SK-N-SH (cell line): ENCODE measurements at regions not wholly inside any gene's neighbourhood (a gene's known extent, or its start where the extent isn't known, plus 50 kb on each side); places are given as distances from the start of the nearest gene placed in this dataset.

ENCODE experiments used
- CTCF ChIA-PET: fragments of 300-600, 350-600 bp; formaldehyde crosslinking; extraction: SDS; loops from one replicate; lab custom pipeline; 2021; lab: Yijun Ruan, JAX
- POLR2A ChIA-PET: fragments of 350-600 bp; sonication (Branson Sonifier 250); formaldehyde crosslinking; extraction: SDS; loops from one replicate; lab custom pipeline; 2020; ENCODE audit warnings: antibody characterized with exemption, inconsistent platforms; lab: Yijun Ruan, JAX
- DNase-seq: peaks from one replicate; pipeline ENCODE4 v3.0.0; 2012
- H2AFZ ChIP-seq: fragments of 200-600 bp; sonication (generic); 2 replicates; pipeline ENCODE4 v1.8.1; 2016; ENCODE audit warnings: antibody characterized with exemption, mild to moderate bottlenecking, low read depth
- H3F3A ChIP-seq: fragments of 200-600 bp; sonication (generic); replicated peaks from 2 replicates; pipeline ENCODE3; 2016; ENCODE audit warnings: antibody characterized with exemption, mild to moderate bottlenecking; ENCODE audit not compliant: insufficient read depth
- H3K27ac ChIP-seq, 2 experiments: fragments of 200-500 bp in 1 of 2; fragments of 200-600 bp in 1 of 2; sonication (Bioruptor generic) in 1 of 2; sonication (generic), shearing (Covaris generic) in 1 of 2; 2 replicates each; pipeline versions ENCODE4 v1.5.1 to v1.6.1; 2014 to 2016; ENCODE audit warnings: low read depth in 2 of 2, inconsistent platforms in 1 of 2, low read length in 1 of 2, mild to moderate bottlenecking in 1 of 2, mixed read lengths in 1 of 2
- H3K27me3 ChIP-seq: fragments of 200-600 bp; sonication (generic), shearing (Covaris generic); 2 replicates; pipeline ENCODE4 v1.6.1; 2016; ENCODE audit warnings: mixed run types; ENCODE audit not compliant: insufficient read depth
- H3K36me3 ChIP-seq, 2 experiments: fragments of 200-500 bp in 1 of 2; fragments of 200-600 bp in 1 of 2; sonication (Bioruptor generic) in 1 of 2; sonication (generic) in 1 of 2; replicated peaks in 1 of 2; 2 replicates each; pipeline versions ENCODE3 to v1.5.1; 2014 to 2016; ENCODE audit warnings: low read length in 1 of 2, mild to moderate bottlenecking in 1 of 2; ENCODE audit not compliant: insufficient read depth in 2 of 2, control insufficient read depth in 1 of 2
- H3K4me1 ChIP-seq, 2 experiments: fragments of 200-500 bp in 1 of 2; fragments of 200-600 bp in 1 of 2; sonication (Bioruptor generic) in 1 of 2; sonication (generic), shearing (Covaris generic) in 1 of 2; 2 replicates each; pipeline versions ENCODE4 v1.5.1 to v1.6.1; 2014 to 2016; ENCODE audit warnings: low read depth in 1 of 2, low read length in 1 of 2, mixed run types in 1 of 2; ENCODE audit not compliant: insufficient read depth in 2 of 2, control insufficient read depth in 1 of 2
- H3K4me2 ChIP-seq: fragments of 200-600 bp; sonication (generic), shearing (Covaris generic); 2 replicates; pipeline ENCODE4 v1.6.1; 2017; ENCODE audit warnings: mixed run types
- H3K4me3 ChIP-seq, 2 experiments: fragments of 200-500 bp in 1 of 2; fragments of 200-600 bp in 1 of 2; sonication (Bioruptor generic) in 1 of 2; sonication (generic), shearing (Covaris generic) in 1 of 2; 2 replicates each; pipeline versions ENCODE4 v1.5.1 to v1.8.1; 2014 to 2016; ENCODE audit warnings: low read depth in 2 of 2, inconsistent platforms in 1 of 2, low read length in 1 of 2, mild to moderate bottlenecking in 1 of 2, mixed read lengths in 1 of 2, moderate library complexity in 1 of 2
- H3K79me2 ChIP-seq: fragments of 200-600 bp; sonication (generic); 2 replicates; pipeline ENCODE4 v1.8.1; 2017; ENCODE audit warnings: mild to moderate bottlenecking; ENCODE audit not compliant: insufficient read depth
- H3K9ac ChIP-seq: fragments of 200-600 bp; sonication (generic); 2 replicates; pipeline ENCODE4 v1.6.1; 2017; ENCODE audit warnings: mixed run types
- H3K9me2 ChIP-seq: fragments of 200-600 bp; sonication (generic); 2 replicates; pipeline ENCODE4 v1.6.1; 2017; ENCODE audit warnings: mixed run types
- H3K9me3 ChIP-seq: fragments of 200-600 bp; sonication (generic); 2 replicates; pipeline ENCODE4 v1.6.1; 2017; ENCODE audit warnings: mixed run types, mild to moderate bottlenecking, moderate library complexity
- H4K20me1 ChIP-seq: fragments of 200-600 bp; sonication (generic); 2 replicates; pipeline ENCODE4 v1.6.1; 2017; ENCODE audit warnings: mild to moderate bottlenecking, mixed run types; ENCODE audit not compliant: insufficient read depth
- CHD2 ChIP-seq: fragments of 150-350 bp; IDR thresholded peaks from 2 replicates; pipeline ENCODE4 v1.6.1; 2018; ENCODE audit warnings: low read length; ENCODE audit not compliant: partially characterized antibody
- ELF1 ChIP-seq: IDR thresholded peaks from 2 replicates; pipeline ENCODE4 v1.4.0; 2012
- EP300 ChIP-seq, 2 experiments: IDR thresholded peaks; 2 replicates each; pipeline versions ENCODE4 v1.4.0 to v1.6.1; 2012; ENCODE audit warnings: borderline replicate concordance in 1 of 2, low read depth in 1 of 2, low read length in 1 of 2
- EZH2phosphoT487 ChIP-seq: fragments of 200-600 bp; sonication (generic); IDR thresholded peaks from 2 replicates; pipeline ENCODE4 v1.6.1; 2017; ENCODE audit warnings: low read depth, mixed run types, mild to moderate bottlenecking, antibody characterized with exemption, moderate library complexity, borderline replicate concordance
- FOSL2 ChIP-seq: IDR thresholded peaks from 2 replicates; pipeline ENCODE4 v1.4.0; 2012; ENCODE audit warnings: low read depth, mild to moderate bottlenecking, moderate library complexity, borderline replicate concordance
- FOXM1 ChIP-seq: IDR thresholded peaks from 2 replicates; pipeline ENCODE4 v1.4.0; 2012; ENCODE audit warnings: low read depth, mild to moderate bottlenecking
- GATA2 ChIP-seq: sonication (generic); formaldehyde crosslinking; IDR thresholded peaks from 2 replicates; pipeline ENCODE4 v1.5.0; 2020; ENCODE audit warnings: mild to moderate bottlenecking, missing genetic modification reagents
- POLR2AphosphoS5 ChIP-seq: IDR thresholded peaks from 2 replicates; pipeline ENCODE4 v1.6.1; 2012; ENCODE audit warnings: low read depth, low read length
- RCOR1 ChIP-seq: fragments of 150-350 bp; IDR thresholded peaks from 2 replicates; pipeline ENCODE4 v1.6.1; 2017; ENCODE audit warnings: antibody characterized with exemption, low read length
- RFX5 ChIP-seq: IDR thresholded peaks from 2 replicates; pipeline ENCODE4 v1.6.1; 2012; ENCODE audit warnings: mild to moderate bottlenecking, improper control_type of control experiment, low read length
- RXRA ChIP-seq: IDR thresholded peaks from 2 replicates; pipeline ENCODE4 v1.4.0; 2012; ENCODE audit warnings: low read depth, mild to moderate bottlenecking, borderline replicate concordance
- SIN3A ChIP-seq: IDR thresholded peaks from 2 replicates; pipeline ENCODE4 v1.6.1; 2012; ENCODE audit warnings: low read depth, mild to moderate bottlenecking, low read length, moderate library complexity, borderline replicate concordance
- TCF12 ChIP-seq: IDR thresholded peaks from 2 replicates; pipeline ENCODE4 v1.4.0; 2012
- TEAD4 ChIP-seq: IDR thresholded peaks from 2 replicates; pipeline ENCODE4 v1.4.0; 2012; ENCODE audit warnings: mild to moderate bottlenecking, borderline replicate concordance; ENCODE audit not compliant: insufficient read depth
- YY1 ChIP-seq: IDR thresholded peaks from 2 replicates; pipeline ENCODE4 v1.4.0; 2012; ENCODE audit warnings: low read depth, mild to moderate bottlenecking
- WGBS: methylation state at CpG from one replicate; pipeline ENCODE4 v1.1.6; 2017; ENCODE audit warnings: low lambda C conversion rate; 5-methylcytosine and 5-hydroxymethylcytosine counted together
- TF ChIP-seq, protein P1 (sequence below): IDR thresholded peaks from 2 replicates; pipeline ENCODE4 v1.4.0; 2012; ENCODE audit warnings: low read depth, borderline replicate concordance
- TF ChIP-seq, protein P2 (sequence below): fragments of 200-600 bp; sonication (generic); IDR thresholded peaks from 2 replicates; pipeline ENCODE4 v1.6.1; 2017; ENCODE audit warnings: antibody characterized with exemption, mild to moderate bottlenecking, moderate library complexity
- TF ChIP-seq, protein P3 (sequence below): IDR thresholded peaks from 2 replicates; pipeline ENCODE4 v1.4.0; 2012; ENCODE audit warnings: low read depth, borderline replicate concordance

DNA sequence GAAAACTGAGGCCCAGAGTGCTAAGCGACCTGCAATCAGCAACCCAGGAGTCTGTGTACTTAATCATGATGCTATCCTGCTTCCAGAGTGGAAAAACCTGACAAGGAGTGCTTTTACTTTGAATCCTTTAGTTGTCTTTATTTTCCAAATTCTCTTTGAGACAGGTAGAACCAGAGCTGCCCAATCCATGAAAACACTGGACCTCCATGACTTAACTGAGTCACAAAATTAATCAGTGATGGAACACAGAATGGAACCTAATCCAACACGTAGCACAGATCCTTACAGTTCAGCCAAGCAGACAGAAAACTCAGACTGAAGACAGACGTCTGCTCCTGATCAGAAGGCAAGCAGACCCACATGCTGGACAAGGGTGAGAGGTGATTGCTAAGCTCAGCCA is 175.6 kb downstream of the BCL11A start:
- no peak for DNase-seq
- Histone ChIP-seq H3K79me2 (no peaks in the 10 kb centered on the region), H3K4me3 (no peak overlapping the region), H3K36me3 (no peaks in the 10 kb centered on the region), H3K4me2 (no peak overlapping the region), H3K27ac (no peak overlapping the region), H2AFZ (no peak overlapping the region), H3K9me3 (no peaks in the 10 kb centered on the region), H3K27me3 (no peaks in the 10 kb centered on the region; the same call in 1 of the 2 replicates), H3K9me2 (no peaks in the 10 kb centered on the region), H3K9ac (no peak overlapping the region), H4K20me1 (no peaks in the 10 kb centered on the region), H3K4me1 (no peaks in the 10 kb centered on the region), H3F3A (no peaks in the 10 kb centered on the region)
- ChIA-PET POLR2A (no interaction called here), CTCF (no interaction called here)
- TF ChIP-seq SIN3A (no peak), GATA2 (CRISPR knock-in tag) (no peak), RXRA (no peak), POLR2AphosphoS5 (no peak), EZH2phosphoT487 (no peak), CHD2 (no peak), ELF1 (no peak), YY1 (no peak), RCOR1 (no peak), TEAD4 (no peak), RFX5 (no peak), FOXM1 (no peak), EP300 (IDR thresholded peaks at IDR 0.05; ENCODE audit: borderline replicate concordance in 1 of 2, low read depth in 1 of 2, low read length in 1 of 2) (no peak), FOSL2 (no peak), TCF12 (no peak)
- TF ChIP-seq, protein P1, sequence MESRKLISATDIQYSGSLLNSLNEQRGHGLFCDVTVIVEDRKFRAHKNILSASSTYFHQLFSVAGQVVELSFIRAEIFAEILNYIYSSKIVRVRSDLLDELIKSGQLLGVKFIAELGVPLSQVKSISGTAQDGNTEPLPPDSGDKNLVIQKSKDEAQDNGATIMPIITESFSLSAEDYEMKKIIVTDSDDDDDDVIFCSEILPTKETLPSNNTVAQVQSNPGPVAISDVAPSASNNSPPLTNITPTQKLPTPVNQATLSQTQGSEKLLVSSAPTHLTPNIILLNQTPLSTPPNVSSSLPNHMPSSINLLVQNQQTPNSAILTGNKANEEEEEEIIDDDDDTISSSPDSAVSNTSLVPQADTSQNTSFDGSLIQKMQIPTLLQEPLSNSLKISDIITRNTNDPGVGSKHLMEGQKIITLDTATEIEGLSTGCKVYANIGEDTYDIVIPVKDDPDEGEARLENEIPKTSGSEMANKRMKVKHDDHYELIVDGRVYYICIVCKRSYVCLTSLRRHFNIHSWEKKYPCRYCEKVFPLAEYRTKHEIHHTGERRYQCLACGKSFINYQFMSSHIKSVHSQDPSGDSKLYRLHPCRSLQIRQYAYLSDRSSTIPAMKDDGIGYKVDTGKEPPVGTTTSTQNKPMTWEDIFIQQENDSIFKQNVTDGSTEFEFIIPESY, result no peak
- TF ChIP-seq, protein P2, sequence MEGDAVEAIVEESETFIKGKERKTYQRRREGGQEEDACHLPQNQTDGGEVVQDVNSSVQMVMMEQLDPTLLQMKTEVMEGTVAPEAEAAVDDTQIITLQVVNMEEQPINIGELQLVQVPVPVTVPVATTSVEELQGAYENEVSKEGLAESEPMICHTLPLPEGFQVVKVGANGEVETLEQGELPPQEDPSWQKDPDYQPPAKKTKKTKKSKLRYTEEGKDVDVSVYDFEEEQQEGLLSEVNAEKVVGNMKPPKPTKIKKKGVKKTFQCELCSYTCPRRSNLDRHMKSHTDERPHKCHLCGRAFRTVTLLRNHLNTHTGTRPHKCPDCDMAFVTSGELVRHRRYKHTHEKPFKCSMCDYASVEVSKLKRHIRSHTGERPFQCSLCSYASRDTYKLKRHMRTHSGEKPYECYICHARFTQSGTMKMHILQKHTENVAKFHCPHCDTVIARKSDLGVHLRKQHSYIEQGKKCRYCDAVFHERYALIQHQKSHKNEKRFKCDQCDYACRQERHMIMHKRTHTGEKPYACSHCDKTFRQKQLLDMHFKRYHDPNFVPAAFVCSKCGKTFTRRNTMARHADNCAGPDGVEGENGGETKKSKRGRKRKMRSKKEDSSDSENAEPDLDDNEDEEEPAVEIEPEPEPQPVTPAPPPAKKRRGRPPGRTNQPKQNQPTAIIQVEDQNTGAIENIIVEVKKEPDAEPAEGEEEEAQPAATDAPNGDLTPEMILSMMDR, result no peak
- TF ChIP-seq, protein P3, sequence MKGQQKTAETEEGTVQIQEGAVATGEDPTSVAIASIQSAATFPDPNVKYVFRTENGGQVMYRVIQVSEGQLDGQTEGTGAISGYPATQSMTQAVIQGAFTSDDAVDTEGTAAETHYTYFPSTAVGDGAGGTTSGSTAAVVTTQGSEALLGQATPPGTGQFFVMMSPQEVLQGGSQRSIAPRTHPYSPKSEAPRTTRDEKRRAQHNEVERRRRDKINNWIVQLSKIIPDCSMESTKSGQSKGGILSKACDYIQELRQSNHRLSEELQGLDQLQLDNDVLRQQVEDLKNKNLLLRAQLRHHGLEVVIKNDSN, result no peak
- WGBS, result 15% methylated on average over 3 of the region's 3 CpGs
